Adrenal gland (tissue), 9 donors: ENCODE measurements at regions not wholly inside any gene's neighbourhood (a gene's known extent, or its start where the extent isn't known, plus 50 kb on each side); places are given as distances from the start of the nearest gene placed in this dataset.

Source experiments
- DNase-seq, 7 donors: peaks; one replicate each; pipeline ENCODE4 v3.0.0-alpha.2; 2019 to 2020
- H3K27ac ChIP-seq, 5 donors: fragments of 200-600 bp; sonication (generic) in 4 of 5; 1 replicate in 3 of 5; 2 replicates in 2 of 5; pipeline versions ENCODE4 v1.5.1 to v1.8.0; 2016 to 2020; ENCODE audit warnings: mild to moderate bottlenecking in 1 of 5
- H3K27me3 ChIP-seq: fragments of 200-600 bp; 2 replicates; pipeline ENCODE4 v1.8.0; 2021
- H3K36me3 ChIP-seq, 2 donors: fragments of 200-600 bp; replicated peaks in 1 of 2; 1 replicate in 1 of 2; 2 replicates in 1 of 2; pipeline versions ENCODE4 v1.5.1 to v1.8.0; 2018 to 2022
- H3K4me1 ChIP-seq, 2 donors: fragments of 200-600 bp; replicated peaks in 1 of 2; 1 replicate in 1 of 2; 2 replicates in 1 of 2; pipeline versions ENCODE4 v1.5.1 to v1.8.0; 2018 to 2021
- H3K4me3 ChIP-seq, 4 donors: fragments of 200-600 bp; sonication (generic) in 3 of 4; one replicate each; pipeline ENCODE4 v1.5.1; 2016 to 2018
- H3K9me3 ChIP-seq, 3 donors: fragments of 200-600 bp; sonication (generic) in 1 of 3; replicated peaks in 1 of 3; 1 replicate in 2 of 3; 2 replicates in 1 of 3; pipeline versions ENCODE4 v1.5.1 to v1.8.0; 2016 to 2021
- POLR2A ChIP-seq, 2 donors: fragments of 450-650 bp; IDR thresholded peaks; one replicate each; pipeline ENCODE4 v1.6.1; 2017; ENCODE audit warnings: antibody characterized with exemption in 2 of 2, mild to moderate bottlenecking in 2 of 2, moderate library complexity in 1 of 2
- WGBS, 4 donors: extraction: QIAGEN DNeasy Blood & Tissue Kit in 2 of 4; methylation state at CpG; one replicate each; pipeline versions ENCODE4 v1.1.5 to v1.1.7; 2013 to 2017; 5-methylcytosine and 5-hydroxymethylcytosine counted together
- intact Hi-C, 2 donors: fragments of 100-400 bp; cut with DNase I; formaldehyde crosslinking; loops; one replicate each; pipeline versions ENCODE4 v1.14.1 to v1.15.0; 2022 to 2023
- TF ChIP-seq, protein P1 (sequence below), 6 experiments: fragments of 450-650 bp in 4 of 6; fragments of 200-600 bp in 2 of 6; sonication (generic) in 1 of 6; IDR thresholded peaks; 1 replicate in 5 of 6; 2 replicates in 1 of 6; pipeline versions ENCODE4 v1.5.1 to v1.8.0; 2016 to 2021; ENCODE audit warnings: antibody characterized with exemption in 6 of 6, mild to moderate bottlenecking in 2 of 6, moderate library complexity in 1 of 6
- donor health status: healthy with polysubstance abuse.
- donor health status: Bipolar disorder and iron deficiency.
- donor health status: DM: yes; HTN: yes; CAD: no.
- donor health status: DM: no; HTN: no; CAD: no.
- donor health status: DM: no; HTN: no; CAD: no.

DNA sequence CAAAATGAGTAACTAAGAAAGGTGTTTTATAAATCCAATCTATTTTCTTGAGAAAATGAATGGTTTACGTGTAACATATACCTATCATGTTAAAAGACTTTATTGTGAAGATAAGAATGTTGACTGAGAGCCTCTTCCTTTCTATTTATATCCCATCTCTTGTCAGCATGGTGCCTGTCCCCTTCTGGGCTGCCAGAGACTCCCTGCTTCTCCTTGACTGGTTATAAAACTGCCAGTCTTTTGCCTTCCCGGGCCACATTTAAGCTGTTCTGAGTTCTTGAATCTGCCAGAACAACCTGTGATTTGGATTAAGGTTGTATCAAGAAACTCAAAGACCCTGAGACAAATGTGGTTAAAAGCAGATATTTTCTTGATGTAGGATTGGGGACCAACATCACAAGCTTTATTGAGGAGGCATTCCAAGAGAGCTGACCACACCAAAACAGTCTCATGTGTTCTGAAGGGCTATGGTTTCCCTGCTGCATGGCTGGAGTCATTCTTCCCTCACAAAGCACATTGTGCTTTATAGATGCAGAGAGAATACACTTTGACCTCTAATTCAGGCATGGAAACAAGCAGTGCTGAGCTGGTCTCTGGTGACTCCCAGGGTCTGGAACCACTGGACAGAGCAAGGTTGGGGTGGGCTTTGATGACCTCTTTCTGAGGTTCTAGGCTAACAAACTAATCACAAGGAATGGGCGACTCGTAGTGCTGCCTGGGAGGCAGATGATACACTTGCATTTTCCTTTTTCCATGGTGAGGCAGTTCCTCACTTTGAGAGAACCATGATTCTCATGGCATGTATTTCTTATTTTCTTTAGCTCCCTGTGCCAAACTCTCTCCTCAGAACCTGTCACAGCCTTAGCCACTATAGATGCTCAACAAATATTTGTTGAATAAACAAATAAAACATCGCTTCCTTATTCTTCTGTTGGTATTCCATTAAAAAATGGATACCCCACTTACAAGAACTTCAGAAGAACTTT lies 205.0 kb upstream of the PREP start:
- intact Hi-C loops, result no loop called here
- Histone ChIP-seq H3K4me1 (peaks cover 0 to 13% of the 10 kb centered on the region in 2 donors), H3K27me3 (peaks cover 8% of the 10 kb centered on the region), H3K27ac (no peak overlapping the region), H3K9me3 (no peaks in the 10 kb centered on the region), H3K4me3 (no peak overlapping the region), H3K36me3 (no peaks in the 10 kb centered on the region)
- DNase-seq, result no peak
- 67 to 86% (median 81%) methylated on average over 5 of the region's 5 CpGs for WGBS, 4 donors
- TF ChIP-seq POLR2A (IDR thresholded peaks at IDR 0.05), result no peak
- TF ChIP-seq, protein P1, sequence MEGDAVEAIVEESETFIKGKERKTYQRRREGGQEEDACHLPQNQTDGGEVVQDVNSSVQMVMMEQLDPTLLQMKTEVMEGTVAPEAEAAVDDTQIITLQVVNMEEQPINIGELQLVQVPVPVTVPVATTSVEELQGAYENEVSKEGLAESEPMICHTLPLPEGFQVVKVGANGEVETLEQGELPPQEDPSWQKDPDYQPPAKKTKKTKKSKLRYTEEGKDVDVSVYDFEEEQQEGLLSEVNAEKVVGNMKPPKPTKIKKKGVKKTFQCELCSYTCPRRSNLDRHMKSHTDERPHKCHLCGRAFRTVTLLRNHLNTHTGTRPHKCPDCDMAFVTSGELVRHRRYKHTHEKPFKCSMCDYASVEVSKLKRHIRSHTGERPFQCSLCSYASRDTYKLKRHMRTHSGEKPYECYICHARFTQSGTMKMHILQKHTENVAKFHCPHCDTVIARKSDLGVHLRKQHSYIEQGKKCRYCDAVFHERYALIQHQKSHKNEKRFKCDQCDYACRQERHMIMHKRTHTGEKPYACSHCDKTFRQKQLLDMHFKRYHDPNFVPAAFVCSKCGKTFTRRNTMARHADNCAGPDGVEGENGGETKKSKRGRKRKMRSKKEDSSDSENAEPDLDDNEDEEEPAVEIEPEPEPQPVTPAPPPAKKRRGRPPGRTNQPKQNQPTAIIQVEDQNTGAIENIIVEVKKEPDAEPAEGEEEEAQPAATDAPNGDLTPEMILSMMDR (IDR thresholded peaks at IDR 0.05), result no peak

DNA sequence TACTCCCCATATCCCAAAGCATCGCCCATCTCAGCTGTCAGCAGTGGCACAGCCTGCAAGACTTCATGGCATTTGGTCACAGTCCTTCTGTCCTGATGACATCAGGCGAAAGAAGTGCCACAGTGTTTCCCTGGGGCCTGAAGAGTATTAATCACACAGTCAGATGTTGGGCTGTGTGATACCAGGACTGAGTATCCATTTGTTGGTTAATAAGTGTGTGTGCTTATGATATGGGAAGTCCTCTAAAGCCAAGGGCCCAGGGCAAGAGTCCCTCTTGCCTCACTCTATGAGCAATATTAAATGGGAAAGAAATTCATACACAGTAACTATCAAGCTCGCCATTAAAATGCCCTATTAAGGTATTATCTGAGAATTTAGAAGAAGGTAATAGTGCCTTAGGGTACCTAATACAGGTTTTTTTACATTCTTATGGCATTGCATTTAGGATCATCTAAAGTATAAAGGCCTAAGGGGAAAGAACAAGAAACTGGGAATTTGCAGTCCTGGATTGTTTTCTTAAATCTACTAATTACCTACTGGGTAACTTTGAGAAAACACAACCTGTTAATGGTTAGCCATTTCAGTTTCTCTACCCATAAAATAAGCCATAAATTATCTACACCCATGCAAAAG lies 204.1 kb upstream of the PREP start:
- 88 to 90% (median 89%) methylated on average over 3 of the region's 3 CpGs for WGBS, 4 donors
- TF ChIP-seq, protein P1 (IDR thresholded peaks at IDR 0.05), result no peak
- TF ChIP-seq POLR2A (IDR thresholded peaks at IDR 0.05), result no peak

DNA sequence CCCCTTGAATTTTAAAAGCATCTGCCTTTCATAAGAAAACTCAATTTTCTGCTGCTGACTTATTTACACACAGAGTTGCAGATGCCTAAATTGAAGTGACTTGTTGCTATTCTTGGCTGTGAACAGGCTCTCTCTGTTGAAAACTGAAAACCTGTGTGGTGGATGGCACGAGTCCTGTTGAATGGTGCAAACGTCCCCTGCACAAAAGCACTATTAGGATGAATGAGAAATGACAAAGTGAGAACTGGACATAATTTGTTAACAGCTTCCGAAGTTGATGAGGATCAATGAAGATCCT lies 201.7 kb upstream of the PREP start:
- Histone ChIP-seq H3K4me3 (no peak overlapping the region), H3K4me1 (peaks cover 0 to 17% of the 10 kb centered on the region in 2 donors), H3K36me3 (no peaks in the 10 kb centered on the region), H3K27ac (no peak overlapping the region), H3K9me3 (no peaks in the 10 kb centered on the region), H3K27me3 (peaks cover 4% of the 10 kb centered on the region)
- no peak for TF ChIP-seq POLR2A (IDR thresholded peaks at IDR 0.05)
- TF ChIP-seq, protein P1 (IDR thresholded peaks at IDR 0.05), result no peak
- no peak for DNase-seq
- WGBS, 4 donors, result 64 to 80% (median 71%) methylated on average over 3 of the region's 3 CpGs
- intact Hi-C loops, result no loop called here

More for the DNA sequence above, 204.1 kb upstream of the PREP start:
- Histone ChIP-seq H3K36me3 (no peaks in the 10 kb centered on the region), H3K9me3 (no peaks in the 10 kb centered on the region), H3K4me3 (no peak overlapping the region), H3K27me3 (peaks cover 4% of the 10 kb centered on the region), H3K4me1 (peaks cover 0 to 13% of the 10 kb centered on the region in 2 donors), H3K27ac (no peak overlapping the region)
- intact Hi-C loops, result no loop called here
- DNase-seq, result no peak

DNA sequence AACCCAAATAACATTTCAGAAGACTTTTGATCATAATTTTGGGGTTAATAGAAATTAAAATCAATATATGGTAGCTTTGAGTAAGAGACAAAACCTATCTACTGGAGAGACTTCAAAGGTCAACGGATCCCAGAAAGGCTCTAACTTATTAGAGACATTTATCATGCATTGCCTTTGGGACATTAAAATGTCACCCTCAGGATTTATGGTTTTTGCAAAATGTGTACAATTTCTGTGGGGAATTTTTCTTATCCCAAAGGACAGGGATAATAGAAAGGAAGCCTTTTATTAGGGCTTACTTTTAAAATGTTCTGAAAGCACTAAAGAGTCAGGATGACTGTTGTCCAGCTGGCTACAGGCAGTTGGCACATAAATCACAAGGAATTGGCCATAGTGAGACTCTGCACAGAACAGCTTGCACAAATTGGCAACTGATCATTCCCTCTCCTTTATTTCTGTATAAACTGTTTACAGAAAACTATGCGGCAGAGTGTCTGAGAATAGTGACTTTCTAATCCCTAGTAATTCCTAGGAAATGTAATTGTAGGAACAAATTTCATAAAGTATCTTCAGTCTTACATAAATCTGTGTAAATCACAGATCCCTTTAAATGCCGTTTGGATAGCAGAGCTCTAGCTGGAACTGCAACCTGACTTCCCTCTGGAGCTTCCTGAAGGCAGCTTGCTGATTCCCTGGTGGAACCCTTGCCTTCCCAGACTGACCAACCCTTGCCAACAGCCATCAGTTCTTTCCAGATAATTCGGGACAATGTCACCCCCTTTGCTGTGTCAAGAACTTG lies 201.1 kb upstream of the PREP start:
- Histone ChIP-seq H3K4me1 (peaks cover 0 to 17% of the 10 kb centered on the region in 2 donors), H3K36me3 (no peaks in the 10 kb centered on the region), H3K4me3 (no peak overlapping the region), H3K27me3 (peaks cover 4% of the 10 kb centered on the region), H3K27ac (no peak overlapping the region), H3K9me3 (no peaks in the 10 kb centered on the region)
- no peak for TF ChIP-seq POLR2A (IDR thresholded peaks at IDR 0.05)
- TF ChIP-seq, protein P1 (IDR thresholded peaks at IDR 0.05), result no peak
- DNase-seq, result peak in 5 of 7 donors; percentile 18 to 59 (median 29)
- WGBS, 4 donors, result 13 to 21% (median 17%) methylated on average over 4 of the region's 4 CpGs
- intact Hi-C loops, result no loop called here
